Head of caudate nucleus (tissue), 42 donors: ENCODE measurements at regions not wholly inside any gene's neighbourhood (a gene's known extent, or its start where the extent isn't known, plus 50 kb on each side); places are given as distances from the start of the nearest gene placed in this dataset.
"Not testable (repeated sequence)": the region's sequence is repeated elsewhere in the genome, so short reads cannot be mapped to it uniquely, and the experiment has no call there.

ENCODE experiments used
- DNase-seq, 42 donors: peaks; one replicate each; pipeline versions ENCODE4 v3.0.0 to v3.0.0-alpha.2; 2020 to 2021; ENCODE audit warnings: mixed read lengths in 7 of 42
- intact Hi-C: fragments of 100-400 bp; cut with DNase I; formaldehyde crosslinking; loops from one replicate; pipeline ENCODE4 v1.15.0; 2022

GRCh38 chr5:121033334-121033733 is 569.2 kb downstream of the PRR16 start:
- no peak for DNase-seq
- intact Hi-C loops: no loop called here

- DNase-seq: no peak
- intact Hi-C loops: no loop called here
Measured at GRCh38 chr5:121038438-121038837, 574.3 kb downstream of the PRR16 start.

GRCh38 chr5:121049971-121050370 is 585.9 kb downstream of the PRR16 start:
- intact Hi-C loops: no loop called here
- no peak for DNase-seq

- DNase-seq: no peak
- intact Hi-C loops: no loop called here
Measured at GRCh38 chr5:121053055-121053985, 589.2 kb downstream of the PRR16 start.

GRCh38 chr5:121055586-121055985 is 591.5 kb downstream of the PRR16 start:
- no peak for DNase-seq
- intact Hi-C loops: no loop called here

- DNase-seq, intact Hi-C loops: not testable (repeated sequence)
Measured at GRCh38 chr5:121064241-121064640, 600.1 kb downstream of the PRR16 start.

GRCh38 chr5:121086671-121087070 is 622.6 kb downstream of the PRR16 start:
- no peak for DNase-seq
- intact Hi-C loops: no loop called here

- DNase-seq: no peak
- intact Hi-C loops: no loop called here
Measured at GRCh38 chr5:121087560-121087959, 623.5 kb downstream of the PRR16 start.

- intact Hi-C loops: no loop called here
- no peak for DNase-seq
Measured at GRCh38 chr5:121088341-121088740, 624.2 kb downstream of the PRR16 start.

GRCh38 chr5:121090822-121091221 is 626.7 kb downstream of the PRR16 start:
- intact Hi-C loops: no loop called here
- no peak for DNase-seq

GRCh38 chr5:121100931-121101330 is 636.8 kb downstream of the PRR16 start:
- intact Hi-C loops: no loop called here
- DNase-seq: no peak

GRCh38 chr5:121105921-121106320 is 641.8 kb downstream of the PRR16 start:
- no peak for DNase-seq
- intact Hi-C loops: no loop called here

GRCh38 chr5:121106721-121107690 is 642.9 kb downstream of the PRR16 start:
- DNase-seq, intact Hi-C loops: not testable (repeated sequence)

- no peak for DNase-seq
- intact Hi-C loops: no loop called here
Measured at GRCh38 chr5:121108725-121109124, 644.6 kb downstream of the PRR16 start.

- no peak for DNase-seq
- intact Hi-C loops: no loop called here
Measured at GRCh38 chr5:121109817-121110216, 645.7 kb downstream of the PRR16 start.

- intact Hi-C loops: no loop called here
Measured at GRCh38 chr5:121121786-121122185, 657.7 kb downstream of the PRR16 start.

GRCh38 chr5:121138495-121138907 is 674.4 kb downstream of the PRR16 start:
- DNase-seq: no peak
- intact Hi-C loops: no loop called here

More at GRCh38 chr5:121121786-121122185, 657.7 kb downstream of the PRR16 start:
- DNase-seq: no peak

GRCh38 chr5:121138952-121139351 is 674.9 kb downstream of the PRR16 start:
- no peak for DNase-seq
- intact Hi-C loops: no loop called here

- intact Hi-C loops: no loop called here
- DNase-seq: no peak
Measured at GRCh38 chr5:121144764-121145163, 680.7 kb downstream of the PRR16 start.

- DNase-seq: no peak
- intact Hi-C loops: no loop called here
Measured at GRCh38 chr5:121151534-121151933, 687.4 kb downstream of the PRR16 start.
